Neutrophil (primary cell): ENCODE measurements at regions not wholly inside any gene's neighbourhood (a gene's known extent, or its start where the extent isn't known, plus 50 kb on each side); places are given as distances from the start of the nearest gene placed in this dataset.
"Not testable (repeated sequence)": the region's sequence is repeated elsewhere in the genome, so short reads cannot be mapped to it uniquely, and the experiment has no call there.

Experiments used
- H3K27ac ChIP-seq: fragments of 200-600 bp; sonication (generic); 2 replicates; pipeline ENCODE4 v1.5.1; 2016; ENCODE audit warnings: mild to moderate bottlenecking, moderate library complexity
- H3K27me3 ChIP-seq: fragments of 200-600 bp; sonication (generic); 2 replicates; pipeline ENCODE4 v1.6.0; 2016; ENCODE audit warnings: mild to moderate bottlenecking
- H3K36me3 ChIP-seq: fragments of 200-600 bp; sonication (generic); 2 replicates; pipeline ENCODE4 v1.5.1; 2017
- H3K4me1 ChIP-seq, 2 experiments: fragments of 200-600 bp in 1 of 2; sonication (generic) in 1 of 2; 1 replicate in 1 of 2; 2 replicates in 1 of 2; pipeline versions ENCODE4 v1.5.1 to v1.6.1; 2013 to 2016; ENCODE audit warnings: low read depth in 1 of 2, low read length in 1 of 2, mild to moderate bottlenecking in 1 of 2, moderate library complexity in 1 of 2; ENCODE audit not compliant: control insufficient read depth in 1 of 2, insufficient read depth in 1 of 2
- H3K4me3 ChIP-seq, 2 experiments: fragments of 200-600 bp in 1 of 2; sonication (generic) in 1 of 2; 1 replicate in 1 of 2; 2 replicates in 1 of 2; pipeline ENCODE4 v1.5.1; 2013 to 2016; ENCODE audit warnings: low read depth in 1 of 2, low read length in 1 of 2, mild to moderate bottlenecking in 1 of 2, moderate library complexity in 1 of 2
- H3K9me3 ChIP-seq: fragments of 200-600 bp; sonication (generic); 2 replicates; pipeline ENCODE4 v1.5.1; 2016
- TF ChIP-seq, protein P1 (sequence below): fragments of 200-600 bp; sonication (generic); IDR thresholded peaks from 2 replicates; pipeline ENCODE4 v1.5.1; 2016; ENCODE audit warnings: antibody characterized with exemption

- Histone ChIP-seq H3K27ac (no peak overlapping the region), H3K4me1 (no peaks in the 10 kb centered on the region), H3K27me3 (no peaks in the 10 kb centered on the region), H3K9me3 (no peaks in the 10 kb centered on the region), H3K4me3 (no peak overlapping the region), H3K36me3 (no peaks in the 10 kb centered on the region)
- TF ChIP-seq, protein P1, sequence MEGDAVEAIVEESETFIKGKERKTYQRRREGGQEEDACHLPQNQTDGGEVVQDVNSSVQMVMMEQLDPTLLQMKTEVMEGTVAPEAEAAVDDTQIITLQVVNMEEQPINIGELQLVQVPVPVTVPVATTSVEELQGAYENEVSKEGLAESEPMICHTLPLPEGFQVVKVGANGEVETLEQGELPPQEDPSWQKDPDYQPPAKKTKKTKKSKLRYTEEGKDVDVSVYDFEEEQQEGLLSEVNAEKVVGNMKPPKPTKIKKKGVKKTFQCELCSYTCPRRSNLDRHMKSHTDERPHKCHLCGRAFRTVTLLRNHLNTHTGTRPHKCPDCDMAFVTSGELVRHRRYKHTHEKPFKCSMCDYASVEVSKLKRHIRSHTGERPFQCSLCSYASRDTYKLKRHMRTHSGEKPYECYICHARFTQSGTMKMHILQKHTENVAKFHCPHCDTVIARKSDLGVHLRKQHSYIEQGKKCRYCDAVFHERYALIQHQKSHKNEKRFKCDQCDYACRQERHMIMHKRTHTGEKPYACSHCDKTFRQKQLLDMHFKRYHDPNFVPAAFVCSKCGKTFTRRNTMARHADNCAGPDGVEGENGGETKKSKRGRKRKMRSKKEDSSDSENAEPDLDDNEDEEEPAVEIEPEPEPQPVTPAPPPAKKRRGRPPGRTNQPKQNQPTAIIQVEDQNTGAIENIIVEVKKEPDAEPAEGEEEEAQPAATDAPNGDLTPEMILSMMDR, result no peak
Measured at GRCh38 chr6:109255946-109256640, 126.2 kb downstream of the CD164 start.

GRCh38 chr6:109255087-109255486, 127.2 kb downstream of the CD164 start:
- H3K27ac ChIP-seq, result no peak overlapping the region
- TF ChIP-seq, protein P1, result no peak
- H3K4me3 ChIP-seq, result no peak overlapping the region
- H3K9me3 ChIP-seq, result no peaks in the 10 kb centered on the region
- no peaks in the 10 kb centered on the region for H3K4me1 ChIP-seq
- H3K36me3 ChIP-seq, result no peaks in the 10 kb centered on the region
- no peaks in the 10 kb centered on the region for H3K27me3 ChIP-seq

DNA sequence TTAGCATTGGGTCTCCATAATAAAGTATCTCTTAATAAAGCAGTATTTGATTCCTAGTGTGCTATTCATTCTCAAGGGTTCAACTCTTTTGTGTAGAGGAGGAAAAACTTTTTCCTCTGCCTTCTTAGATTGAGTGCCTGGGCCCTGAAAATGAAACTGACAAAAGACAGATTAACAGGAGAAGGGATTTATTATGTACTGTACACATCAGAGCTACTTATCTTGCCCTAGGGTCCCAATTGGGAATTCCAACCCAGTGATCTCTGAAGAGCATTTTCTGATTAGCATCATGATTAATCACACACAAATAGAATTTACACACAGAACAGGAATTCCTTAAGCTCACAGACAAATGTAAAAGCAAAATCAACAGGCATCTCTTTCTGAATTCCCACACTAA, 128.9 kb downstream of the CD164 start:
- Histone ChIP-seq H3K4me3 (no peak overlapping the region), H3K9me3 (no peaks in the 10 kb centered on the region), H3K36me3 (no peaks in the 10 kb centered on the region), H3K4me1 (no peaks in the 10 kb centered on the region), H3K27ac (no peak overlapping the region), H3K27me3 (no peaks in the 10 kb centered on the region)
- TF ChIP-seq, protein P1, result no peak

DNA sequence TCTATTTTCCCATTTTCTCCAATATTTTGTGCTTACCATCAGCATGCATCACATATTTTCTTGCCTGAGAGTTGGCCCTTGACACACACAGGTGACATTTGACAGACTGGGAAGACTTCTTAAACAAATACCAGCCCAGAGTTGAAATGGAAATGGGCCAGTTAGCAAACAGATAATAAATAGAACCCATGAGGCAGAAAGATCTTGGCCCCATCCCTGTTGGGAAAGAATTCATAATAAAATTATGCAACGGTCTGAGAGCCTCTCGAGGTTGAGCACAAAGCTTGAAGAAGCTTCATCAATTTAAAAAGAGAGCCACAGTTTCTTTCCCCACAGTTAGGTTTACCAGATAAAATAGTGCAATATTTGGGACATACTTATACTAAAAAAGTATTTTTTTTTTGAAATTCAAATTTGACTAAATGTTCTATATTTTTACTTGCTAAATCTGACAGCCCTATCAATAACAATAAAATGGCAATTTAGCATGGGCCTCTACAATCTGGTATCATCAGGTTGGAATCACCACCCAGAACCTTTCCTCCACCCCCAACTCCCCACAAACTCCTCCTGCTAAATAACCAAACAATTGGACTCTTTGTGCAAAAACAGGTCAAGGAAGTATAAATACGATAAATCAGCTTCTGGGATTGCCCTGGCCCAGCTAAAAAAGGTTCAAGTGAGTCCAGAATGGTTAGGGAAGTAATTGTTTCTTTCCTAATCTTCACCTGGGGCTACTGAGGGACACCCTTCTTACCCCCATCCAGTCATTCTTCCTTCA, 129.8 kb downstream of the CD164 start:
- Histone ChIP-seq H3K27ac (no peak overlapping the region), H3K4me1 (no peaks in the 10 kb centered on the region), H3K9me3 (no peaks in the 10 kb centered on the region), H3K36me3 (no peaks in the 10 kb centered on the region), H3K4me3 (no peak overlapping the region), H3K27me3 (no peaks in the 10 kb centered on the region)
- TF ChIP-seq, protein P1, result no peak

DNA sequence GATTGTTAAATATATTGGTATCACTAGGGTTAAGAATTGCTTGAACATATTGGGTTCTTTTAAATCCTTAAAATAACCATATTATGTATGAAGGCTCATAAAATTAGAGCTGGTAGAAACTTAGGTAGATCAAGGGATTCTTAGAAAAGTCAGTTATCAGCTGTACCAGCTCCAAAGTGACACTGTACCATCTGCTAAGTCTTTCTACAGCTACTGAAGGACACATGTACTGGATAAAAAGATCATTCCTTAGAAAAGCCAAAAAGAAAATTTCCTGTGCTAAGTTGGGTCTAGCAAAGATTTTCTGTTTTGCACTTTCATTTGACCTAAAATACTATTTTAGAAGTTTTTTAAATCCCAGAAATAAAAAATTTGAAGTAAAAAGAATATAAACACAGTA, 130.4 kb downstream of the CD164 start:
- TF ChIP-seq, protein P1, result no peak

GRCh38 chr6:109250544-109251156, 131.6 kb downstream of the CD164 start:
- not testable (repeated sequence) for H3K9me3 ChIP-seq, H3K36me3 ChIP-seq, H3K27me3 ChIP-seq, H3K27ac ChIP-seq, H3K4me3 ChIP-seq, H3K4me1 ChIP-seq

More for the DNA sequence above, 130.4 kb downstream of the CD164 start:
- Histone ChIP-seq H3K36me3 (no peaks in the 10 kb centered on the region), H3K9me3 (no peaks in the 10 kb centered on the region), H3K27ac (no peak overlapping the region), H3K27me3 (no peaks in the 10 kb centered on the region), H3K4me1 (no peaks in the 10 kb centered on the region), H3K4me3 (no peak overlapping the region)
